Thyroid gland (tissue), 4 donors: ENCODE measurements at regions not wholly inside any gene's neighbourhood (a gene's known extent, or its start where the extent isn't known, plus 50 kb on each side); places are given as distances from the start of the nearest gene placed in this dataset.

Experiments
- CTCF ChIP-seq, 6 experiments: fragments of 200-600 bp in 3 of 6; fragments of 450-650 bp in 3 of 6; sonication (generic) in 3 of 6; IDR thresholded peaks; one replicate each; pipeline ENCODE4 v1.5.1; 2016 to 2019; ENCODE audit warnings: antibody characterized with exemption in 6 of 6, mild to moderate bottlenecking in 2 of 6, inconsistent platforms in 1 of 6, moderate library complexity in 1 of 6
- POLR2A ChIP-seq, 2 donors: fragments of 450-650 bp; IDR thresholded peaks; one replicate each; pipeline ENCODE4 v1.6.1; 2017; ENCODE audit warnings: antibody characterized with exemption in 2 of 2, mild to moderate bottlenecking in 2 of 2, moderate library complexity in 1 of 2

GRCh38 chr12:59444932-59445331, 150.9 kb upstream of the SLC16A7 start:
- peak in 1 of 6 experiments; percentile 8 for TF ChIP-seq CTCF (IDR thresholded peaks at IDR 0.05)
- no peak for TF ChIP-seq POLR2A (IDR thresholded peaks at IDR 0.05)
